ENCODE measurements at regions not wholly inside any gene's neighbourhood (a gene's known extent, or its start where the extent isn't known, plus 50 kb on each side); places are given as distances from the start of the nearest gene placed in this dataset.

DNA sequence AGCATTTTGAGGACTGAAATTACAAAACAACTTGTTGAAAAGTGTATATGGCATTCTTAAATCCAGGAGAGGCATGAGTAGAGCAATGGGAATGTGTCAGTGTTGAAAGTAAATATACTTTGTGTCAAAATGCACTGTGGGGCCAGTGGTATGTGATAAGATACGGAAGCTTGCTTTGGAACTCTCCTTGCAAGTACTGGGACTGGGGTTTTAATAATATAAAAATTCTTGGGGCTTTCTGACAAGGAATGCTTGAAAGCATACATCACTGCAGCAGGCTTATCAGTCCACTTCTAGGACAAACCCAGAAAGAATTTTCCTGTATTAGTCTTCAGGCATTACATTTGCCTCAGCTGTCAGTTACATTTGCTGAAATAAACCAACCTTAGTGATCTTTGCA lies 472.8 kb upstream of the FZD8 start:
- H2BK120ac ChIP-seq (replicated peaks; ENCODE audit: low read depth, low read length) = no peak overlapping the region
- no peak overlapping the region for H3K9ac ChIP-seq (replicated peaks in 1 of 4; ENCODE audit: extremely low read depth in 1 of 4, low read depth in 3 of 4, low read length in 3 of 4)
- H3K36me3 ChIP-seq (ENCODE audit: control insufficient read depth in 2 of 4, insufficient read depth in 4 of 4, low read length in 3 of 4) = no peaks in the 10 kb centered on the region
- no peak overlapping the region for H2BK12ac ChIP-seq (ENCODE audit: low read depth, low read length)
- FAIRE-seq (no peak), DNase-seq (ENCODE audit: low read depth in 1 of 2, low spot score in 2 of 2) (no peak)
- H2BK20ac ChIP-seq (ENCODE audit: low read length) = no peak overlapping the region
- no peaks in the 10 kb centered on the region for H3K9me3 ChIP-seq (ENCODE audit: insufficient read depth in 2 of 2, low read depth in 1 of 2, low read length in 1 of 2)
- no peaks in the 10 kb centered on the region for H3K23me2 ChIP-seq (ENCODE audit: low read depth, low read length)
- H3K18ac ChIP-seq (ENCODE audit: extremely low read depth, low read length) = no peak overlapping the region
- WGBS, 2 experiments (ENCODE audit: extremely low coverage in 1 of 2, insufficient coverage in 1 of 2, insufficient read length in 1 of 2, insufficient replicate concordance in 2 of 2, low coverage in 1 of 2, low lambda C conversion rate in 2 of 2, missing lambda C conversion rate in 1 of 2) = 86% methylated on average over 1 of the region's 1 CpG; no CpG with 5 or more reads in 1 of the 2 experiments
- TF ChIP-seq BCL11A (IDR thresholded peaks at IDR 0.05; ENCODE audit: low read depth in 2 of 2, low read length in 2 of 2) = no peak
- TF ChIP-seq CREB1 (IDR thresholded peaks at IDR 0.05) = no peak
- TF ChIP-seq POU5F1 (IDR thresholded peaks at IDR 0.05; ENCODE audit: low read depth, low read length) = no peak
- no peaks in the 10 kb centered on the region for H3K79me2 ChIP-seq (ENCODE audit: control insufficient read depth in 1 of 2, insufficient read depth in 2 of 2, low read length in 2 of 2)
- H4K8ac ChIP-seq (ENCODE audit: extremely low read depth, insufficient read depth, low read length) = no peak overlapping the region
- no peak overlapping the region for H3K23ac ChIP-seq (ENCODE audit: insufficient read length)
- H4K91ac ChIP-seq (replicated peaks; ENCODE audit: insufficient read length, low read length) = no peak overlapping the region
- H2AFZ ChIP-seq (ENCODE audit: low read length) = no peak overlapping the region
- H2BK5ac ChIP-seq (ENCODE audit: low read depth, low read length) = no peak overlapping the region
- H3K4me3 ChIP-seq (ENCODE audit: extremely low read depth in 1 of 4, insufficient read depth in 2 of 4, low read depth in 3 of 4, low read length in 4 of 4) = no peak overlapping the region
- no peak overlapping the region for H4K5ac ChIP-seq (ENCODE audit: insufficient read length, low read depth, low read length)
- no peaks in the 10 kb centered on the region for H4K20me1 ChIP-seq (replicated peaks in 1 of 2; ENCODE audit: control insufficient read depth in 1 of 2, insufficient read depth in 2 of 2, low read length in 2 of 2)
- no peak overlapping the region for H3K4me2 ChIP-seq (ENCODE audit: insufficient read depth in 1 of 2, low read depth in 2 of 2, low read length in 2 of 2)
- H3K4ac ChIP-seq (replicated peaks; ENCODE audit: insufficient read length, low read depth, low read length) = no peak overlapping the region
- no peak overlapping the region for H3K27ac ChIP-seq (ENCODE audit: low read depth, low read length)
- no peak overlapping the region for H3K14ac ChIP-seq (ENCODE audit: insufficient read length)
- CTCF ChIA-PET (ENCODE audit: partially characterized antibody) = no interaction called here
- no peaks in the 10 kb centered on the region for H3K4me1 ChIP-seq (replicated peaks in 1 of 4; ENCODE audit: control insufficient read depth in 3 of 4, insufficient read depth in 4 of 4, low read length in 3 of 4)
- no peak overlapping the region for H2BK15ac ChIP-seq (ENCODE audit: low read length)
- H3K56ac ChIP-seq (replicated peaks; ENCODE audit: insufficient read length, low read depth, low read length) = no peak overlapping the region
- H2AK5ac ChIP-seq (ENCODE audit: low read depth, low read length) = no peak overlapping the region
- no peaks in the 10 kb centered on the region for H3K79me1 ChIP-seq (ENCODE audit: low read depth, low read length)
- POLR2A ChIA-PET (ENCODE audit: partially characterized antibody) = no interaction called here
- no peaks in the 10 kb centered on the region for H3K27me3 ChIP-seq (replicated peaks in 1 of 4; ENCODE audit: control insufficient read depth in 3 of 4, extremely low read depth in 1 of 4, insufficient read depth in 3 of 4, low read length in 3 of 4)
